ENCODE measurements at regions not wholly inside any gene's neighbourhood (a gene's known extent, or its start where the extent isn't known, plus 50 kb on each side); places are given as distances from the start of the nearest gene placed in this dataset.
"Not testable (repeated sequence)": the region's sequence is repeated elsewhere in the genome, so short reads cannot be mapped to it uniquely, and the experiment has no call there.

- DNase-seq = not testable (repeated sequence)
Measured at GRCh38 chr1:146318715-146319114, 89.9 kb upstream of the NOTCH2NLA start.

DNA sequence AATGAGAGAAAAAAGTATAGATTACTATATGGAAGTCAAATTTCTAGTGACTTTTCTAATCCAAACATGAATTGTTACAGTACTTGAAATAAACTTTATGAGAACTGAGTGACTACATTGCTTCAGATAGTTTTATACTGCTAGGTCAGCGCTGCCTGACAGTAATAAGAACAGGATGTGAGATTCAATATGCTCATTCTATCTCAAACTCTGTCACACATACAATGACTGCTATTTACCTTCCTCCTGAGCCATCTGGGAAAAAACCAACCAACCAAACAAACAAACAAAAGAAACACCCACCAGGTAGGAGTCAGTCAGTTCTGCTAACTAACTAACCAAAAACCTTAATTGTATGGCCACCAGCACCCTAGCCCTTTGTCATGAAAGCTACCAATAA lies 89.0 kb upstream of the NOTCH2NLA start:
- peak; percentile 12 to 29 for DNase-seq

- DNase-seq = not testable (repeated sequence)
Measured at GRCh38 chr1:146314449-146315246, 85.8 kb upstream of the NOTCH2NLA start.

GRCh38 chr1:146310579-146310978 lies 81.8 kb upstream of the NOTCH2NLA start:
- not testable (repeated sequence) for DNase-seq

GRCh38 chr1:146309427-146309826 lies 80.6 kb upstream of the NOTCH2NLA start:
- not testable (repeated sequence) for DNase-seq

DNA sequence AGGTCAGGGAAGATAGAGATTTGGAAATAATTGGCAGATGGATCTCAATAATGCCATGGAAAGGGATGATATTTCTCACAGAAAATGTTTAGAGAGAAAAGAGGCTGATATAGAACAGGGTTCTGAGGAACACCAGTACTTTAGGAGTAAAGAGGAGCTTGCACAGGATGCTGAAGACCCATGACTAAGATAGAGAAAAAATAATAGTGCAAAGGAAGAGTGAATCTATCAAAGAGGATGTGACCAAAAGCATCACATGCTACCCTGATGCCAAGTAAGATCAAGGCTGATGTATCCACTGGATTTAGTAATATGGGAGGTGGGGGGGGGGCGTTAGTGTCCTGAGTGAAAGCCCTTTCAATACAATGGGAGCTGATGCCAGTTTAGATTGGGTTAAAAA lies 80.1 kb upstream of the NOTCH2NLA start:
- not testable (repeated sequence) for DNase-seq

- not testable (repeated sequence) for DNase-seq
Measured at GRCh38 chr1:146308152-146308551, 79.3 kb upstream of the NOTCH2NLA start.

- not testable (repeated sequence) for DNase-seq
Measured at GRCh38 chr1:146307632-146308031, 78.8 kb upstream of the NOTCH2NLA start.

- not testable (repeated sequence) for DNase-seq
Measured at GRCh38 chr1:146306651-146307050, 77.8 kb upstream of the NOTCH2NLA start.

DNA sequence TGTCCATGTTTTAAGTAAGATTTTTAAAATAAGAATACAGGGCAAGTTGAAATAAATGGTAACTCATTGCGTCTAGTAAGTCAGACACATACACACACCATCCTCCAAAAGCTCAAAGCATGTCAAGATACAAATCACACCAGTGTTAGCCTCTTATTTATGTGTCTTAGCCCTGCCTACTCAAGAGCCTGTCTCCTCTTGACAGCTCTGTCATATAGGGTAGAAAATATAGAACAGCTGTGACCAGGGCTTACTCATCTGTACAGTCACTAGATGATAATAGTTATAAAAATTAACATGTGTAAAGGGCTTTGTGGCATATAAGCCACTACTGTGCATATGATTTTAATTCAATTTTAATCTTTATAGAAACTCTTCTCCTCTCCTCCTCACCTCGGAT lies 76.6 kb upstream of the NOTCH2NLA start:
- not testable (repeated sequence) for DNase-seq

DNA sequence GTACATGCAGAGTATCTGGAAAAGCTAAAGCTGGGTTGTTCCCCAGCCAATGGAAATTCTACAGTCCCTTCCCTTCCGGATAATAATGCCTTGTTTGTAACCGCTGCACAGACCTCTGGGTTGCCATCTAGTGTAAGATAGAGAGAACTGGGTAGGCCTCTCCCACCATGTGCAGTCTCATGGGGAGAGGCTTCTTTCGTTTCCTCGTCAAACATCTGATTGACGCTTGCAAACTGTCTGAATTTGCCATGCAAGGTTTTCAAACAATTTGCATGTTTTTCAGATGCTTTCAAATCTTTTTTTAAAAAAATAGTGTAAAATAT lies 69.7 kb upstream of the NOTCH2NLA start:
- DNase-seq = not testable (repeated sequence)

- not testable (repeated sequence) for DNase-seq
Measured at GRCh38 chr1:146297781-146298574, 69.2 kb upstream of the NOTCH2NLA start.

DNA sequence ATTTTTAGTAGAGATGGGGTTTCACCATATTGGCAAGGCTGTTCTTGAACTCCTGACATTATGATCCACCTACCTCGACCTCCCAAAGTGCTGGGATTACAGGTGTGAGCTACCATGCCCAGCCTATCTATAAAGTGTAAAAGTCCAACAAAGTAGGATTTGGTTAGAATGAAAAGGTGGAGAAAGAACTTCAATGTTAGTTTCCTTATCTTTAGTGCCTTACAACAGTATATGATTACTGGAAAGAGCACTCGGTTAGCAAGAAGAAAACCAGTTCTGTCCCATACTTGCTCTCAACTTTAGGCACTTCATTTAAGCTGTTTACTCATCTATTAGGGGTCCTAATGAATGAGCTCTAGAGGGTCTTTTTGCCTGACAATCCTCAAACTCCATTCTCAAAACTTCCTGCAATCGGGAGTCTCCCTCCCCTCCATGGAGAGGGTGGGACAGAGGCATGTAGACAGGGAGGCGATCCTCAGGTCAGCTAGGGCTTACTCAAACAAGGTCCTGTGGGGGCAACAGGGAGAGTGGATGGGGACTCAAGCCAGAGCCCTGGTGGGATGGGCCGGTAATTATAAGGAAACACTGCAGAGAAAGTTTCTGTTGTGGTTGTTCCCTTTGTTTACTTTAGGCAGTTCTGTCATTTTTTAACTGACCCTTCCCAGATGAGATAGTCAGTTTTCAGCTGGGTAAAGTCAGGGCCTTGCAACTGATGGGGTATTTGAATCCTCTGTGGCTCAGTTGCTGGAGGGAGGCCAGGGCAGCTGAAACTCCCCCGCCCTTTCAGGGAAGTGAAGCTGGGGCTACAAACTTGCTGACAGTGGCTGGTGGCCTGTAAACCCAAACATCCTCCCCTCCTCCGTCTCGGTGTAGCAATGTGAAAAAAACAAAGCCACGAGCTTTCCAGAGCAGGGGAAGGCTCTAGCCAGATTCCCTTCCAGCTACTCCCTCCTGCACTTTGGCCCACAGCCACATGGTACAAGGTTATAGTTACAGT lies 64.4 kb upstream of the NOTCH2NLA start:
- not testable (repeated sequence) for DNase-seq

DNA sequence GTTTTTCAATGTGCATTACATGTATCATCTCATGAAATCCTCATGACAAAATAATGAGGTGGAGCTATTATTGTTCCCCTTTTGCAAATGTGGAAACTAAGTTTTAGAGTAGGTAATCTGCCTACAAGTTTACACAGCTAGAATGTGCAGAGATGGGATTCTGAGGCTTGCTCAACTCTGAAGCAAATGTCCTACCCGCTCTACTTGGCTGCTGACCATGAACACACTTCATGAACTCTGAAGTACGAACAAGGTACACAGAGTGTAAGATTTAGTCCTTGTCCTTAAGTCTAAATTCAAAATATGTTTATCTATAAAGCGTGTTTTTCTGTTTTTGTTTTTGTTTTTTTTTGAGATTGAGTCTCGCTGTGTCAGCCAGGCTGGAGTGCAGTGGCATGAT lies 63.6 kb upstream of the NOTCH2NLA start:
- not testable (repeated sequence) for DNase-seq

DNA sequence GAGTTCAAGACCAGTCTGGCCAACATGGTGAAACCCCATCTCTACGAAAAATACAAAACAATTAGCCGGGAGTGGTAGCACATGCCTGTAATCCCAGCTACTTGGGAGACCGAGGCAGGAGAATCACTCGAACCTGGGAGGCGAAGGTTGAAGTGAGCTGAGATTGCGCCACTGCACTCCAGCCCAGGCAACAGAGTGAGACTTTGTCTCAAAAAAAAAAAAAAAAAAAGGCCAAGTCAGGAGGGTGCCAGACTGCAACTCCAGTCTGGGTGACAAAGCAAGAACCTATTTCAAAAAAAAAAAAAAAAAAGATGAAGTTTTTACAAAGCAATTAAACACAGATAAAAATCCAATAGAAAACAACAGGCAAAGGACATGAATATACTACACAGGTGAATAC lies 59.1 kb upstream of the NOTCH2NLA start:
- DNase-seq = not testable (repeated sequence)

DNA sequence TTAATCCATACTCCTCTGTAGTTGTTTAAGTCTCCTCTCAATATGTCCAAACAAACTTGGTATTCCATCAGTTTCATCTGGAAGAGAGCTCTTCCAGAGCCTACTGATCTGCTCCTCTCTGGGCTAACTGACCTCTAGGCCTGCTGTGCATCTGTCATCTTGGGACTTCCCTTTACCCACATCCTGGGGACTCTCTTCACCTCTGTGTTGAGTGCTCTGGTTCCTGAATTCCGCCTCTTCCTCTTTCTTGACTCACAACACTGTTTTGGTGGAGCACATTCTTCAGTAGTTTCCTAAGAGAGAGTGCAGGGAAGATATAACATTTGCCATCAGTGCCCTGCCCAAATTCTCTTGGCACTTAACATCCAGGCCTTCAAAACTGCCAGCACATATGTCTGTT lies 55.9 kb upstream of the NOTCH2NLA start:
- not testable (repeated sequence) for DNase-seq

- DNase-seq = not testable (repeated sequence)
Measured at GRCh38 chr1:146283527-146283880, 54.7 kb upstream of the NOTCH2NLA start.

- DNase-seq = not testable (repeated sequence)
Measured at GRCh38 chr1:146282807-146283526, 54.1 kb upstream of the NOTCH2NLA start.

- DNase-seq = not testable (repeated sequence)
Measured at GRCh38 chr1:146281522-146281921, 52.7 kb upstream of the NOTCH2NLA start.

GRCh38 chr1:146278758-146279157 lies 49.9 kb upstream of the NOTCH2NLA start:
- not testable (repeated sequence) for DNase-seq
